ENCODE measurements at regions not wholly inside any gene's neighbourhood (a gene's known extent, or its start where the extent isn't known, plus 50 kb on each side); places are given as distances from the start of the nearest gene placed in this dataset.
"Not testable (repeated sequence)": the region's sequence is repeated elsewhere in the genome, so short reads cannot be mapped to it uniquely, and the experiment has no call there.

DNA sequence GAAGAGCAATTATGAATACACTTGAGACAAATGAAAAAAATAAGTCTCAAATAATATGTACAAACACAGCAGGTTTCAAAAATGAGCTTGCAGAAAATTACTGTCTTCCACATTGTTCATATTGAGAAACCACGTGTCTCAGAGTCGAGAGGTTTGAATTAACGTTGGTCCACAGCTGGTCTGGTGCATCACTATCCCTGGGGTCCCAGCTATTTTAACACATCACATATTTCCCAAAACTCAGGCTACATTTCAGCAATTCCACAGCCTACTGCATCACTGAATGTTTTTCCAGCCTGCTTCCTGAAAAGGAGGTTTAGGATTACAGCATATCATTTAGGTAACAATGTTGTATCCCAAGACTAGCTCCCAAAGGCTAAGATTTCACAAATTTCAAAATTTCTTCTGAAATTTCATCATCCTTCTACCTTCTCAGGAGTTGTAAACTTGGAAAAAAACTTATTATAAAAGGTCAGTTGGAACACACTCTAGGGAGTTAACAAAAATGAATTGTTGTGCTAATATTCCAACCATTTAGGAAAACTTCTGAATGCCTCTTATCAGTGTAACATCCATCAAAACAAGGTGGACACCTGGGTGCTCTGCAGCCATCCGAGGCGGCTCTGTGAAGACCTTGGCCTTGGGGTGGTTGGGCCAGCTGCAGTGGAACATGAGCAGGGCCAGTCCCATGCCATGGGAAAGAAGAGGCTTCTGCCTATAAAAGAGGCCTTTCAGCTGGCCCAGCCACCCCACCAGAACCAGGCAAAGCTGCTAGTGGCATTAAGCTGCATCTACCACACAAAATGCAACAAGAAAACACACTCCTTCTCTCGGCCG, 198.1 kb upstream of the RBBP8 start:
- H3K4me1 Mint-ChIP-seq (ENCODE audit: low read depth), result peaks cover 1% of the 10 kb centered on the region
- DNase-seq, result no peak
- no peak overlapping the region for H3K27ac Mint-ChIP-seq
- H3K9me3 Mint-ChIP-seq, result no peaks in the 10 kb centered on the region
- H3K27me3 Mint-ChIP-seq, result no peaks in the 10 kb centered on the region
- intact Hi-C loops (cut with micrococcal nuclease), result no loop called here
- H3K36me3 Mint-ChIP-seq, result no peaks in the 10 kb centered on the region
- ChIA-PET POLR2A (no interaction called here), CTCF (no interaction called here)
- H3K4me3 Mint-ChIP-seq, result no peak overlapping the region

DNA sequence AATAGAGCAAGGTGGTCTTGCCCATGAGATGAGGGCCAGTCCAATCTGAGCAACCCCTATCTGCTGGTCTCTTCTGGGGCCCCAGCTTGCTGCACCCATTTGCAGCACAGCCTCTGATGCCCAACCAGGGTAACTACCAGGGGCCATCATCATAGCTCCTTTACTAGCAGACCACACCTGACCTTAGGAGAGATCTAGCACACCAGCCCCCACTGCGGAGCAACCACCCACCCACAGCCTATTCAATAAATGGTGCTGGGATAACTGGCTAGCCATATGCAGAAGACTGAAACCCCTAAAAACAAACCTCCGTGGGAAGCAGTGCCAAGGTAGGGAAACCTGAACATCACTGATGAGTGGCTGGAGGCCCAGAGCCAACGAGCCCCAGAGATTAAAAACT, 196.1 kb upstream of the RBBP8 start:
- ChIA-PET CTCF (no interaction called here), POLR2A (no interaction called here)
- Mint-ChIP-seq H3K9me3 (no peaks in the 10 kb centered on the region), H3K27me3 (peaks cover under 1% of the 10 kb centered on the region), H3K36me3 (no peaks in the 10 kb centered on the region), H3K4me3 (no peak overlapping the region), H3K27ac (no peak overlapping the region), H3K4me1 (ENCODE audit: low read depth) (peaks cover 1% of the 10 kb centered on the region)
- intact Hi-C loops (cut with micrococcal nuclease), result no loop called here
- DNase-seq, result no peak

DNA sequence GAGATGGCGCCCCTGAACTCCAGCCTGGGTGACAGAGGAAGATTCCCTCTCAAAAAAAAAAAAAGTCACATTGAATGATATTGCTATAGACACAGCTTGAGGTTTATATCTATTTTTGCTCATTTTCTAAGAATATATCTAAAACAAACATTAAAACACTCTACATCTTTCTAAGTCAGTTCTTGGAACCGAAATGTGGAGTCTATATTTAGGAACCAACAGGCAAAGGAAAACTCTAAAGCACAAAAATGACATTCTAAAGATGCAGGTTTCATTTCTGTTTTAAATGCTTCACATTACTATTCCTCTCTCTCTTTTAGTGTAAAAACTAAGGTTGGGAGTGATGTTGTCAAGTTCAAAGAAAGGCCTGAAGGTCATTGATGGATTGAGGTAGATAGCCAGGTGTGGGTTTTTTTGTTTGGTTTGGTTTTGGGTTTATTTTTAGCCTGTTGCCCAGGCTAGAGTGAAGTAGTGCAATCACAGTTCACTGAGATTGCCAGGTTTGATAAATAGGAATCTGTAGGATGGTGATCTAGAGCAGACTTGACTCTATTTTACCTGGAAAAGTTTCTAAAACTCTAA, 194.0 kb upstream of the RBBP8 start:
- intact Hi-C loops (cut with micrococcal nuclease), result no loop called here
- H3K27me3 Mint-ChIP-seq, result peaks cover 5% of the 10 kb centered on the region
- POLR2A ChIA-PET, result no interaction called here
- no peaks in the 10 kb centered on the region for H3K36me3 Mint-ChIP-seq
- H3K9me3 Mint-ChIP-seq, result peaks cover 2% of the 10 kb centered on the region
- DNase-seq, result no peak
- H3K27ac Mint-ChIP-seq, result no peak overlapping the region
- CTCF ChIA-PET, result interaction anchor here (0.7 kb wide), 1 partner anchor 9 kb away, joined by 3 read pairs; no protein-coding TSS in a partner anchor
- peaks cover 1% of the 10 kb centered on the region for H3K4me1 Mint-ChIP-seq (ENCODE audit: low read depth)
- H3K4me3 Mint-ChIP-seq, result no peak overlapping the region

DNA sequence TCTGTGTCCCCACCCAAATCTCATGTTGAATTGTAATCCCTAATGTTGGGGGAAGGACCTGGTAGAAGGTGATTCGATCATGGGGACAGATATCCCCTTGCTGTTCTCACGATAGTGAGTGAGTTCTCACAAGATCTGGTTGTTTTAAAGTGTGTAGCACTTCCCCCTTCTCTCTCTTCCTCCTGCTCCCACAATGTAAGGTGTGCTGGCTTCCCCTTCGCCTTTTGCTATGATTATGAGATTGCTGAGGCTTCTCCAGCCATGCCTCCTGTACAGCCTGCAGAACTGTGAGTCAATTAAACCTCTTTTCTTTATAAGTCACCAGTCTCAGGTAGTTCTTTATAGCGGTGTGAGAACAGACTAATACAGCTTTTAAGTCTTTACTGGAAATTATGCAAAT, 193.3 kb upstream of the RBBP8 start:
- H3K4me3 Mint-ChIP-seq, result no peak overlapping the region
- intact Hi-C loops (cut with micrococcal nuclease), result no loop called here
- peak; percentile 15 for DNase-seq
- CTCF ChIA-PET, result no interaction called here
- peaks cover 4% of the 10 kb centered on the region for H3K9me3 Mint-ChIP-seq
- H3K27ac Mint-ChIP-seq, result no peak overlapping the region
- POLR2A ChIA-PET, result no interaction called here
- H3K36me3 Mint-ChIP-seq, result no peaks in the 10 kb centered on the region
- peaks cover 1% of the 10 kb centered on the region for H3K4me1 Mint-ChIP-seq (ENCODE audit: low read depth)
- H3K27me3 Mint-ChIP-seq, result peaks cover 5% of the 10 kb centered on the region

DNA sequence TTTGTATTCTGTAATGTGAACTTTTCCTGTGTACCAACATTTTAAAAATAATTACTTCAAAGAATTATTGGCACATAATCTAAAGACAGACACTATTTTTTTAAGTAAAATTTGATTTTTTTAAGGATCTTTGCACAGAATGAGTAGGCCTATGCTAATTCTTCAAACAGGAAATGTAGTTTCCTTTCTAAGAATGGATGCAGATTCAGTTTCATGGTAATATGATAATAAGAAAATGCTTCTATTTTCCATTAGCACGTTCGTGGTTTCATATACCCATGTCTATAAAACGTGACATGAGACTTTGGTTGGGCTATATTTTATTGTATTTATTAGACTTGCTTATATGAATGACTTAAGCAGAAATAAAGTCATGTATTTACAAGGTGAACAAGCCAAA, 191.8 kb upstream of the RBBP8 start:
- Mint-ChIP-seq H3K4me1 (ENCODE audit: low read depth) (peaks cover 1% of the 10 kb centered on the region), H3K36me3 (no peaks in the 10 kb centered on the region), H3K27ac (no peak overlapping the region), H3K4me3 (no peak overlapping the region), H3K9me3 (peaks cover 8% of the 10 kb centered on the region), H3K27me3 (peaks cover 5% of the 10 kb centered on the region)
- CTCF ChIA-PET, result no interaction called here
- intact Hi-C loops (cut with micrococcal nuclease), result no loop called here
- no peak for DNase-seq
- POLR2A ChIA-PET, result no interaction called here

DNA sequence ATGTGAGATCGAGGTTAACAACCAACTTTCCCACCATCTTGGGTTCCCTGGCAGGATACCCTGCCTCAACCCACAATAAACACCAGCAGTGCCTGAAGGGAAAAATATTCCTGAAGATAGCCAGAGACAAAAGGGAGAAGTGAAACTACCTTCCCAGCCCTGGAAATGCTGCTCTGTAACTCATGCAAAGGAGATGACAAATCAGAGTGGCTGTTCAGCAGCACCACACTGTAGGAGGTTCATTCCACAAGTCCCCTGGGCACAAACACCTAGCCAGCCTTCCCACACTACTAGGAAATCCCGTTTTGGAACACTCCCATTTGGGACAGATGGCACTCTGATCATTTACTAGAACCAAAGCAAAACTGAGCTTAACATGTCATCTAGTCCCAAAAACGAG, 190.7 kb upstream of the RBBP8 start:
- Mint-ChIP-seq H3K27ac (no peak overlapping the region), H3K4me3 (no peak overlapping the region), H3K36me3 (no peaks in the 10 kb centered on the region), H3K27me3 (peaks cover 5% of the 10 kb centered on the region), H3K9me3 (peaks cover 8% of the 10 kb centered on the region), H3K4me1 (ENCODE audit: low read depth) (peaks cover 1% of the 10 kb centered on the region)
- ChIA-PET POLR2A (no interaction called here), CTCF (no interaction called here)
- no peak for DNase-seq
- intact Hi-C loops (cut with micrococcal nuclease), result no loop called here

DNA sequence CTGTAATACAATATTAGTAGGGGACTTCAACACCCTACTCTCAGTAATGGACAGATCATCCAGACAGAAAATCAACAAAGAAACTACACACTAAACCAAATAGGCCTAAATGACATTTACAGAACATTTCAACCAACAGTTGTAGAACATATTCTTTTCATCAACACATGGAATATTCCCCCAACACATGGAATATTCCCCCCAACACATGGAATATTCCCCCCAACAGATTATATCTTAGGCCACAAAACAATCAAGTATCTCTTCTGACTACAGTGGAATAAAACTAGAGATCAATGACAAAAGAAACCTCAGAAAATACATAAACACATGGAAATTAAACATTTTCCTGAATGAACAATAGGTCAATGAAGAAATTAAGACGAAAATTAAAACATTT, 187.2 kb upstream of the RBBP8 start:
- Mint-ChIP-seq H3K36me3 (no peaks in the 10 kb centered on the region), H3K4me1 (ENCODE audit: low read depth) (no peaks in the 10 kb centered on the region), H3K27me3 (peaks cover 8% of the 10 kb centered on the region), H3K27ac (no peak overlapping the region), H3K4me3 (no peak overlapping the region), H3K9me3 (peaks cover 8% of the 10 kb centered on the region)
- no peak for DNase-seq
- CTCF ChIA-PET, result no interaction called here
- intact Hi-C loops (cut with micrococcal nuclease), result no loop called here
- POLR2A ChIA-PET, result no interaction called here

DNA sequence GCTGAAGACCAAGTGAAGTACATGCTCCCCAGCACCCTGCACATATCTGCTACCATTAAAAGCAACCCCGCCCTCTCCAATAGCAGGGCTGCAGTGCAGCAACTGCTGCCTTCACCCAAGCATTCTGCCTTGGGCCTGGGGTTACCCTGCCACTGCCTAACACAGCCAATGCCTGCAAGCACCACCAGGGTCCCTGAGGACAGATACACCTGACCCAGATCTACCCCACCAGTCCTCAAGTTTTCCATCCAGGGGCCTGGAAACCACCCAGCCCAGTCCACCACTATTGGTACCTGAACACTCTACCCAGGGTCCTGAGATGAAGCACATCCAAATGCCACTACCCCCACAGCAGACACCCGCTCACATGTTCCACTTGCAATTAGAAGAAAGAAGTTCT, 181.1 kb upstream of the RBBP8 start:
- ChIA-PET CTCF (no interaction called here), POLR2A (no interaction called here)
- no peaks in the 10 kb centered on the region for H3K36me3 Mint-ChIP-seq
- intact Hi-C loops (cut with micrococcal nuclease), result no loop called here
- H3K27me3 Mint-ChIP-seq, result peaks cover 12% of the 10 kb centered on the region
- H3K4me1 Mint-ChIP-seq (ENCODE audit: low read depth), result no peaks in the 10 kb centered on the region
- H3K4me3 Mint-ChIP-seq, result no peak overlapping the region
- H3K9me3 Mint-ChIP-seq, result no peaks in the 10 kb centered on the region
- H3K27ac Mint-ChIP-seq, result no peak overlapping the region
- DNase-seq, result no peak

DNA sequence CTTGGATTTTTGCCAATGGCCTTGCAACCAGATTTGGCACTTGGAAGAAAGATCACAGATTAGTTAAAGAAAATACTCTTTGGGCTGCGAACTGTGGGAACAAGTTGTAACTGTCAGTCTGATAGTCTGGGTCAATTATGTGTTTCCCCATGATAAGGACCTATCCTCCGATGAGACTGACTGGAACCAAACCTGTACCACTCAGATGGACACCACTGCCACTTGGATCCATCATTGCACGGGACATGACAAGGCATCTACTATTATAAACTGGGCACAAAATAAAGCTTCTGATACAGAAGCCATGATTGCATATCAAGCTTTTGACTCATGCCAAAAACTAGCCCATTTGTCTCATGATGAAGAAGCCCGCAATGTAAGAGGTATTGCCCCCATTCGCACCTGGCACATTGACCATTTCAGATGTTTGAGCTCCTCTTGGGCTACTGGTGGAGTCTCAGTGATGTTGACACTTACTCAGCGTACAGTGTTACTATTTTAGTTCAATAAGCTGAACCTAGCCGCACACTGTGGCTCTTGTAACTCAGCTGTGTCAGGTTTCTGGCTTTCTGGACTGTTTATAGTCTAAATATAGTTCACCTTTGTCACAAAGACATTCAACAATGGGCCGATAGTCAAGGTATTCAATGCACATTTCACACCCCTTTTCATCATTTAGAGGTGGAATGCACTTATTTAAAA, 179.8 kb upstream of the RBBP8 start:
- POLR2A ChIA-PET, result interaction anchor here (1.0 kb wide), 1 partner anchor 22 kb away, joined by 5 read pairs; no protein-coding TSS in a partner anchor
- Mint-ChIP-seq H3K9me3 (no peaks in the 10 kb centered on the region), H3K4me1 (ENCODE audit: low read depth) (no peaks in the 10 kb centered on the region), H3K4me3 (no peak overlapping the region), H3K27me3 (peaks cover 13% of the 10 kb centered on the region), H3K27ac (no peak overlapping the region), H3K36me3 (no peaks in the 10 kb centered on the region)
- DNase-seq, result no peak
- intact Hi-C loops (cut with micrococcal nuclease), result no loop called here
- CTCF ChIA-PET, result no interaction called here

DNA sequence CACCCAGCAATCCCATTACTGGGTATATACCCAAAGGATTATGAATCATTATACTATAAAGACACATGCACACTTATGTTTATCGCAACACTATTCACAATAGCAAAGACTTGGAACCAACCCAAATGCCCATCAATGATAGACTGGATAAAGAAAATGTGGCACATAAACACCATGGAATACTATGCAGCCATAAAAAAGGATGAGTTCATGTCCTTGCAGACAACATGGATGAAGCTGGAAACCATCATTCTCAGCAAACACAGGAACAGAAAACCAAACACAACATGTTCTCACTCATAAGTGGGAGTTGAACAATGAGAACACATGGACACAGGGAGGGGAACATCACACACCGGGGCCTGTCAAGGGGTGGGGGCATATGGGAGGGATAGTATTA, 169.1 kb upstream of the RBBP8 start:
- intact Hi-C loops (cut with micrococcal nuclease); H3K9me3 Mint-ChIP-seq; H3K27ac Mint-ChIP-seq; H3K36me3 Mint-ChIP-seq; DNase-seq; CTCF ChIA-PET; H3K4me3 Mint-ChIP-seq; H3K4me1 Mint-ChIP-seq (ENCODE audit: low read depth); POLR2A ChIA-PET: not testable (repeated sequence)
- H3K27me3 Mint-ChIP-seq, result peaks cover 17% of the 10 kb centered on the region

DNA sequence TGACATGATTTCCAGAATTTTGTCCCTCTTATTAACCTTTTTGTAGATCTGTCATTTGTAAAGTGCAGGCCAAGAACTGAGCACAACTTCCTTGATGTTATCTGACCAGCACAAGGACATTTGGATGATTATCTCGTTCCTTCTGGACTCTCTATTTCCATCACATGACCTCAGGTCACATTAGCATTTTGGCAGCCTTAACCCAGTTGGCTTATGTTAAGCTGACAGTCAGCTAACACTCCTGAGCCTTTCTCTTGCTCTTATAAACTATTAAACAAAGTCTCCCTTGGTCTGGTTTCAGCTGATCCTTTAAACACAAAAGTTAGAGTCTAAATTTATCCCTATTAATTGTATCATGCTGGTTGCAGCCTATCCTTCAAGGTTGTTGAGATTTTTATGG, 167.2 kb upstream of the RBBP8 start:
- no peaks in the 10 kb centered on the region for H3K4me1 Mint-ChIP-seq (ENCODE audit: low read depth)
- H3K36me3 Mint-ChIP-seq, result no peaks in the 10 kb centered on the region
- DNase-seq, result no peak
- H3K27me3 Mint-ChIP-seq, result peaks cover 12% of the 10 kb centered on the region
- H3K9me3 Mint-ChIP-seq, result peaks cover 7% of the 10 kb centered on the region
- POLR2A ChIA-PET, result no interaction called here
- intact Hi-C loops (cut with micrococcal nuclease), result no loop called here
- CTCF ChIA-PET, result no interaction called here
- H3K27ac Mint-ChIP-seq, result no peak overlapping the region
- H3K4me3 Mint-ChIP-seq, result no peak overlapping the region

DNA sequence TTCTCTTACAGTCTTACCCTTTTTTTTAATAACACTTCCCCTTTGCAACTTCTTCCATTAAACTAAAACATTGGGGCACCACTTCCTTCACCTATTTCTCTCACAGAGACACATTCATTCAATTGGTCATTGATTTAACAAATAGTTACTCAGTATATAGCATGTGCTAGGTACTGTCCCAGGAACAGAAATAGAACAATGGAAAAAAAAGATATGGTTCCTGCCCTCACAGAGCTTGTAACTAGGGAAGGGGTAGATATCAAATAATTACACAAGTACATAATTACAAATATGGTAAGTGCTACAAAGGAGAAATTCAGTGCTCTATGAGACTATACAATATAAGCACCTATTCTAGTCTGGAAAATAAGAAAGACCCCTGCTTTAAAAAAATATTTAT, 165.5 kb upstream of the RBBP8 start:
- no peaks in the 10 kb centered on the region for H3K4me1 Mint-ChIP-seq (ENCODE audit: low read depth)
- POLR2A ChIA-PET, result no interaction called here
- no peaks in the 10 kb centered on the region for H3K36me3 Mint-ChIP-seq
- no peak overlapping the region for H3K27ac Mint-ChIP-seq
- intact Hi-C loops (cut with micrococcal nuclease), result no loop called here
- CTCF ChIA-PET, result interaction anchor here (0.6 kb wide), 1 partner anchor 844 kb away, joined by 3 read pairs; no protein-coding TSS in a partner anchor
- peaks cover 2% of the 10 kb centered on the region for H3K9me3 Mint-ChIP-seq
- no peak overlapping the region for H3K4me3 Mint-ChIP-seq
- peaks cover 9% of the 10 kb centered on the region for H3K27me3 Mint-ChIP-seq
- no peak for DNase-seq

DNA sequence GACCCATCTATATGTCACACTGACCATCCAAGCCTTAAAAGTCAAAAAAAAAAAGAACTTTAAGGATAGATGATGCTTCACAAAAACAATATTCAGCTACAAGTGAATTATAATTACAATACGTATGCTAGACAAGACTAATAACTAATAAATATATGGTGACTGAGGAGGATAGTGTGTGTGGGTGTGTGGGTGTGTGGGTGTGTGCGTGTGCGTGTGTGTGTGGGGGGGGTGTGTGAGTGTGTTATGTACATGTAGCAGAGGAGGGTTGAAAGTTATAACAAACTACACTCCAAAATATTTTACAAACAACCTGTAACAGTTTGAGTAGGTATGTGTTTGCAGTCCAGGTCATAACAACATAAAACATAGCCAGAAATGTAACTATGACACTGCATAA, 159.2 kb upstream of the RBBP8 start:
- H3K27me3 Mint-ChIP-seq, result no peaks in the 10 kb centered on the region
- no peaks in the 10 kb centered on the region for H3K36me3 Mint-ChIP-seq
- H3K4me1 Mint-ChIP-seq (ENCODE audit: low read depth), result no peaks in the 10 kb centered on the region
- intact Hi-C loops (cut with micrococcal nuclease), result no loop called here
- ChIA-PET CTCF (interaction anchor here (0.8 kb wide), 1 partner anchor 1016 kb away, joined by 3 read pairs; no protein-coding TSS in a partner anchor), POLR2A (no interaction called here)
- H3K9me3 Mint-ChIP-seq, result no peaks in the 10 kb centered on the region
- no peak overlapping the region for H3K27ac Mint-ChIP-seq
- no peak for DNase-seq
- no peak overlapping the region for H3K4me3 Mint-ChIP-seq
